GM10266 (cell line): ENCODE measurements at regions not wholly inside any gene's neighbourhood (a gene's known extent, or its start where the extent isn't known, plus 50 kb on each side); places are given as distances from the start of the nearest gene placed in this dataset.

ENCODE experiments used
- DNase-seq: peaks from one replicate; pipeline ENCODE4 v3.0.0; 2012; ENCODE audit errors: extremely low spot score
- TF ChIP-seq, protein P1 (sequence below): IDR thresholded peaks from 2 replicates; pipeline ENCODE4 v1.5.1; 2012; ENCODE audit warnings: mild to moderate bottlenecking, low read depth; ENCODE audit not compliant: control insufficient read depth, insufficient read depth; ENCODE audit errors: missing control alignments

DNA sequence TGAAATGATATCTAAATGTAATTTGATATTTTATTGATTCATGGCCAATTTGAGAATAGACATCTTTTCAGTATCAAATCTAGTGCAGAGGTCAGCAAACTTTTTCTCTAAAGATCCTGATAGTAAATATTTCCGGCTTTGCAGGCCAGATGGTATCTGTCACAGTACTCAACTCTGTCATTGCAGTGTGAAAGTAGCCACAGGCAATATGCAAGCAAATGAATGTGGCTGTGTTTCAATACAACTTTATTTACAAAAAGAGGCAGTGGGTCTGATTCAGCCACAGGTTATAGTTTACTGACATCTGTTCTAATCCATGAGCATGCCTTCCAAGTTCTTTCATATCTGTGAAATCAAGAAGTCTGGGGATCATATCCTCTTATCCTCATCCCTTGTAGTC lies 221.2 kb downstream of the PRDM2 start:
- TF ChIP-seq, protein P1, sequence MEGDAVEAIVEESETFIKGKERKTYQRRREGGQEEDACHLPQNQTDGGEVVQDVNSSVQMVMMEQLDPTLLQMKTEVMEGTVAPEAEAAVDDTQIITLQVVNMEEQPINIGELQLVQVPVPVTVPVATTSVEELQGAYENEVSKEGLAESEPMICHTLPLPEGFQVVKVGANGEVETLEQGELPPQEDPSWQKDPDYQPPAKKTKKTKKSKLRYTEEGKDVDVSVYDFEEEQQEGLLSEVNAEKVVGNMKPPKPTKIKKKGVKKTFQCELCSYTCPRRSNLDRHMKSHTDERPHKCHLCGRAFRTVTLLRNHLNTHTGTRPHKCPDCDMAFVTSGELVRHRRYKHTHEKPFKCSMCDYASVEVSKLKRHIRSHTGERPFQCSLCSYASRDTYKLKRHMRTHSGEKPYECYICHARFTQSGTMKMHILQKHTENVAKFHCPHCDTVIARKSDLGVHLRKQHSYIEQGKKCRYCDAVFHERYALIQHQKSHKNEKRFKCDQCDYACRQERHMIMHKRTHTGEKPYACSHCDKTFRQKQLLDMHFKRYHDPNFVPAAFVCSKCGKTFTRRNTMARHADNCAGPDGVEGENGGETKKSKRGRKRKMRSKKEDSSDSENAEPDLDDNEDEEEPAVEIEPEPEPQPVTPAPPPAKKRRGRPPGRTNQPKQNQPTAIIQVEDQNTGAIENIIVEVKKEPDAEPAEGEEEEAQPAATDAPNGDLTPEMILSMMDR = no peak
- no peak for DNase-seq

DNA sequence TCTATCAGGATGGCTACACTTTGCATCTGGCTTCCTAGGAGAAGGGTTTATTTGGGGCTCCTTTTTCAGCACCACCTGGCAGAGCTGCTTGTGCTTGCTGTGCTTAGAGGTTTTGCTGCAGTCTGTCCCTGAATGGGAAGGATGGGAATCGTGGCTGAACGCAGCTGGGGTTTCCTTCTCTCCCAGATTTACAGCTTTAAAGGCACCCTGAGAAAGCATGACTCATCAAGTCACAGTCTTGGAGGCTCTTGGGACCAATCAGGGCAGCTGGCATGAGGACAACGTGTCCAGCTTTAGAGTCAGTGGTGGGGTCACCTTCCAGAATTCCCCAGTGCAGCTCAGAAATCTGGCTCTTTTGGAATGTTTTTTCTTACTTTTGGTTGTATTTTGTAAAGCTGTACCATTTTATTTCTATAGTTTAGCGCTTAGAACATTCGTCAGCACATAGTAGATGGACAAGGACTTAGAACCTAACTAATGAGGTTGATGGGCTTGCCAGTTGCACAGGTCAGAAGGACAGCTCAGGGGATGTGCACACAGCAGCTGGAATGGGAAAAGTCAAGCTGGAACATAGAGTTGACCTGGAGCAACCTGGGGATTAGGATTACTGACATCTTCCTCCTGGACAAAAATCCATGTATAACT lies 222.6 kb downstream of the PRDM2 start:
- TF ChIP-seq, protein P1 = no peak
- no peak for DNase-seq

DNA sequence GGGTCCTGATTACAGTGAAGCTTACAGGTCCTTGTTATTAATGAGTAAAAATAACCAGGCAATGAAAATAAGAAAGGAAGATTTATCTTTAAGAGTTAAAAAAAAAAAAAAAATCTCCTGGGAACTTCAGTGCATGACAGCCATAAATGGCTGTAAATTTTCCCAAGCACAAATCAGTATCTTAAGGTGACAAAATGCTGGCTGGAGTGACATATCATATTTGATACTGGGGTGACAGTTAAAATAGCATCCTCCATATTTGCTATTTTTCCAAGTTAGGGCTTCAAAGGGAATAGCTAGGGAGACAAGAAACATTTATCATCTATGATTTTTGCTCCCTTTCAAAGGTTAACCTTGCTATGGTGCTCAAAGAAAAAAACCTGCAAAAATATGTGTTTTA lies 226.6 kb downstream of the PRDM2 start:
- TF ChIP-seq, protein P1 = no peak
- no peak for DNase-seq

DNA sequence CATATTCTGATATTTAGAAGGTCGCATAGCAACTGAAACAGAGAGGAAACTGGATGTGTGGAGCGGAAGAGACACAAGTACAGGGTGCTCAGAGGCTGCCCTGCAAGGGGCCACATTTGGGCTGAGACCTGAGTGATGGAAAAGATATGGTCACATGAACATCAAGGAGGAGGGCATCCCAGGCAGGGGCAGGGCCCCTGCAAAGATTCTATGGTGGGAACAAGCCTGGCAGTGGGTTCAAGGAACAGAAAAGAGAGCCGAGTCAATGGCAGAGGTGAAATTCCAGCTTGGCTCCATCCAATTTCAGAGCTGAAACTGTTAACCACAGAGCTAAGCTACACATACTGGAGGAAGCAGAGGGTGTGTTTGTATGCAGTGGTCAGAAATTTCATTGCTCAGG lies 227.7 kb downstream of the PRDM2 start:
- DNase-seq = no peak
- TF ChIP-seq, protein P1 = no peak

DNA sequence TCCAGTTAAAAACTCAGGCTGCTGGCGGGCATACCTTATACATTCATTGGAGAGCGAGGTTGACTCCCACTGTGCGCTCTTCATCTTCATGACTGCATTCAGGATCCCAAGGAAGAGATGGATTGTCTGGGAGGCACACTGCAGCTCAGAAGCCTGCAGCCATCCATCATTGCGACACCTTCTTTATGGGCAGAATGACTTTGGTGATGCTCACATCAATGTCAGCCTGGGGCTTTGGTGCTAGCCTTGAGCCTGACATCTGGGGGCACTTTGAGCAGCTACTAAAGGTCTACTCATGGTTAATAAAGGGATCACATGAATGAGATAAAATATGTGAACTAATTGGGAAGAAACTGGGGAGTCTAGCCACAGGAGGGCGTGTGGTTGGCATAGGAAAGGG lies 229.3 kb downstream of the PRDM2 start:
- no peak for DNase-seq
- TF ChIP-seq, protein P1 = no peak

DNA sequence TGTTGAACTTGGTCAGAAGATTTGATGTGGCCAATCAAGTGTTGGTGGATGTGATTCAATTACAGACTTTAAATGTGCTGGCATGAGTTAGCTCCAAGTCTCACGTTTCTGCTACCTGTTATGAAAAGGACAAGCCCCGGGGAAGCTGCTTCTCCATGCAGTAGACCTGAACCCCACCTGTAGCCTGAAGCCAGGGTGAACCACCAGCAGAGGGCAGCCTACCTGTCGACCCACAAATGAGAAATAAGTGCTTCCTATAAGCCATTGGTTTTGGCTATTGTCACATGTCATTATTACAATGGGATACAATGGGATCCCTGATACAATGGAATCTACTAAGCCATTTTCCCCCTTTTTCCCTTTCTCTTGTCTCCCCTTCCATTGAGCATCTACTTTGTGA lies 230.2 kb downstream of the PRDM2 start:
- peak; percentile 39 for DNase-seq
- TF ChIP-seq, protein P1 = peak; percentile 58

DNA sequence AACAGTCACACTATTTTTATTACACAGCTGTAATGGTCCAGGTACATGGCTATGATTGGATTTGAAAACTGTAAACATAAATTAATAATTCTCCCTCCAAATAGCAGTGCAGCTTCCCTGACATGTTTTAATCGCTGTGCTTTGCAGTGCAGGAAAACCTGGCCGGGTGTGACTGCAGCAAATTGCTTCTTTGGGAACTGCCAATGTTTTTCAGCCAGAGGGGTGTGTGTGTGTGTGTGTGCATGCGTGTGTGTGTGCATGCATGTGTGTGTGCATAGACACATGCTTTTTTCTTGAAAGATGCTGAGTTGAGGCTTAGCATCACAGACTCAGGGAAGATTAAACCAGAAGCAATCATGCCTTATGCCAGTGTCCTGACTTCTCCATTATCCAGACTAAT lies 231.2 kb downstream of the PRDM2 start:
- DNase-seq = no peak
- TF ChIP-seq, protein P1 = no peak
